Neural progenitor cell (in vitro differentiated cells): ENCODE measurements at regions not wholly inside any gene's neighbourhood (a gene's known extent, or its start where the extent isn't known, plus 50 kb on each side); places are given as distances from the start of the nearest gene placed in this dataset.

Experiments
- DNase-seq: peaks from one replicate; pipeline ENCODE4 v3.0.0-alpha.2; 2016; ENCODE audit warnings: low spot score
- H2AFZ ChIP-seq: fragments of 200-600 bp; sonication (generic); replicated peaks from 2 replicates; pipeline ENCODE4 v1.6.1; 2016; ENCODE audit warnings: antibody characterized with exemption
- H3F3A ChIP-seq: fragments of 200-600 bp; sonication (generic); 2 replicates; pipeline ENCODE4 v1.6.1; 2016; ENCODE audit warnings: antibody characterized with exemption, low read depth
- H3K27ac ChIP-seq: fragments of 200-600 bp; sonication (generic); 2 replicates; pipeline ENCODE4 v1.5.1; 2016; ENCODE audit warnings: mild to moderate bottlenecking
- H3K27me3 ChIP-seq: fragments of 200-600 bp; sonication (generic); 2 replicates; pipeline ENCODE4 v1.6.1; 2016; ENCODE audit warnings: mild to moderate bottlenecking, moderate library complexity
- H3K36me3 ChIP-seq: fragments of 200-600 bp; sonication (generic); 2 replicates; pipeline ENCODE4 v1.5.1; 2016
- H3K4me1 ChIP-seq: fragments of 200-600 bp; sonication (generic); 2 replicates; pipeline ENCODE4 v1.6.1; 2016; ENCODE audit warnings: mixed run types
- H3K4me2 ChIP-seq: fragments of 200-600 bp; sonication (generic); 2 replicates; pipeline ENCODE4 v1.6.1; 2016
- H3K4me3 ChIP-seq: fragments of 200-600 bp; sonication (generic); 2 replicates; pipeline ENCODE4 v1.5.1; 2016
- H3K79me2 ChIP-seq: fragments of 200-600 bp; sonication (generic); 2 replicates; pipeline ENCODE4 v1.6.1; 2016; ENCODE audit warnings: low read depth
- H3K9ac ChIP-seq: fragments of 200-600 bp; sonication (generic); 2 replicates; pipeline ENCODE4 v1.6.1; 2016
- H3K9me3 ChIP-seq: fragments of 200-600 bp; sonication (generic); 2 replicates; pipeline ENCODE4 v1.5.1; 2016; ENCODE audit warnings: low read depth
- H4K20me1 ChIP-seq: fragments of 200-600 bp; sonication (generic); 2 replicates; pipeline ENCODE4 v1.6.1; 2016; ENCODE audit warnings: low read depth
- H3K27ac Mint-ChIP-seq: 3 replicates; pipeline ENCODE4 v1.8.0; 2021; ENCODE audit warnings: mixed read lengths
- H3K27me3 Mint-ChIP-seq: 2 replicates; pipeline ENCODE4 v1.8.0; 2022; ENCODE audit warnings: low read depth, mild to moderate bottlenecking, inconsistent platforms, moderate library complexity, mixed read lengths; ENCODE audit not compliant: insufficient read depth
- H3K36me3 Mint-ChIP-seq: 3 replicates; pipeline ENCODE4 v1.8.0; 2021; ENCODE audit warnings: mixed read lengths
- H3K4me1 Mint-ChIP-seq: 3 replicates; pipeline ENCODE4 v1.8.0; 2021; ENCODE audit warnings: mixed read lengths
- H3K4me3 Mint-ChIP-seq: 3 replicates; pipeline ENCODE4 v1.8.0; 2021; ENCODE audit warnings: mild to moderate bottlenecking, moderate library complexity, mixed read lengths
- H3K9me3 Mint-ChIP-seq: 3 replicates; pipeline ENCODE4 v1.8.0; 2020; ENCODE audit warnings: mixed read lengths
- EZH2 ChIP-seq: fragments of 200-600 bp; sonication (generic); IDR thresholded peaks from 2 replicates; pipeline ENCODE4 v1.6.1; 2017; ENCODE audit warnings: antibody characterized with exemption, mild to moderate bottlenecking, moderate library complexity
- EZH2phosphoT487 ChIP-seq: fragments of 200-600 bp; sonication (generic); IDR thresholded peaks from 2 replicates; pipeline ENCODE4 v1.6.1; 2017; ENCODE audit warnings: antibody characterized with exemption
- TF ChIP-seq, protein P1 (sequence below): fragments of 200-600 bp; sonication (generic); IDR thresholded peaks from 2 replicates; pipeline ENCODE4 v1.5.1; 2017; ENCODE audit warnings: antibody characterized with exemption, mild to moderate bottlenecking

DNA sequence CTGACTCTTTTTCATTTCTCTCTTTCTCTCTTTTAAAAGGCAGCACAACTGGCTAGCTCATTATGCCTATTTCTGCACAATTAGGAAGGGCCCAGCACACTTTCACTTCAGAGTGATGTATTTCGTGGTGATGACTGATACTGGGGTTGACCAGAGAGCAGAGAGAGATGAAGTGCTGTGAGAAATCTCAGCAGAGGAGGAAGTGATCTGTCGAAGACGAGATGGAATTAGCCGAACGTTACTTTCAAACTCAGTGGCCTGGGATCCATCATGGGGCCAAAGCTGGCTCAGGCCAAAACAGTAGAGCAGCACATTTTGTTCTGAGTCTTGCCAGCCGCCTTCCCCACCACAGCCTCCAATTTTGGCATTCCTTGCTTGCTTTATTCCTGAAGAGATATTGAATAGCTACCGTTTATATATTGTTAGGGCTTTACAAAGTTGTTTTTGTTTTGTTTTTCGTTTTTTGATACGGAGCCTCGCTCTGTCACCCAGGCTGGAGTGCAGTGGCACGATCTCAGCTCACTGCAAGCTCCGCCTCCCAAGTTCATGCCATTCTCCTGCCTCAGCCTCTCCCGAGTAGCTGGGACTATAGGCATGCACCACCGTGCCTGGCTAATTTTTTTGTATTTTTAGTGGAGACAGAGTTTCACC is 213.2 kb upstream of the ECI2 start:
- peaks cover 8% of the 10 kb centered on the region for H3K4me1 Mint-ChIP-seq
- no peak overlapping the region for H3K4me2 ChIP-seq
- H3K9me3 Mint-ChIP-seq: peaks cover 2% of the 10 kb centered on the region
- TF ChIP-seq EZH2 (no peak), EZH2phosphoT487 (no peak)
- TF ChIP-seq, protein P1, sequence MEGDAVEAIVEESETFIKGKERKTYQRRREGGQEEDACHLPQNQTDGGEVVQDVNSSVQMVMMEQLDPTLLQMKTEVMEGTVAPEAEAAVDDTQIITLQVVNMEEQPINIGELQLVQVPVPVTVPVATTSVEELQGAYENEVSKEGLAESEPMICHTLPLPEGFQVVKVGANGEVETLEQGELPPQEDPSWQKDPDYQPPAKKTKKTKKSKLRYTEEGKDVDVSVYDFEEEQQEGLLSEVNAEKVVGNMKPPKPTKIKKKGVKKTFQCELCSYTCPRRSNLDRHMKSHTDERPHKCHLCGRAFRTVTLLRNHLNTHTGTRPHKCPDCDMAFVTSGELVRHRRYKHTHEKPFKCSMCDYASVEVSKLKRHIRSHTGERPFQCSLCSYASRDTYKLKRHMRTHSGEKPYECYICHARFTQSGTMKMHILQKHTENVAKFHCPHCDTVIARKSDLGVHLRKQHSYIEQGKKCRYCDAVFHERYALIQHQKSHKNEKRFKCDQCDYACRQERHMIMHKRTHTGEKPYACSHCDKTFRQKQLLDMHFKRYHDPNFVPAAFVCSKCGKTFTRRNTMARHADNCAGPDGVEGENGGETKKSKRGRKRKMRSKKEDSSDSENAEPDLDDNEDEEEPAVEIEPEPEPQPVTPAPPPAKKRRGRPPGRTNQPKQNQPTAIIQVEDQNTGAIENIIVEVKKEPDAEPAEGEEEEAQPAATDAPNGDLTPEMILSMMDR: no peak
- DNase-seq: no peak
- H3K9ac ChIP-seq: no peak overlapping the region
- H3K27me3 ChIP-seq: no peaks in the 10 kb centered on the region
- no peaks in the 10 kb centered on the region for H3K36me3 ChIP-seq
- H3K4me1 ChIP-seq: no peaks in the 10 kb centered on the region
- H4K20me1 ChIP-seq: no peaks in the 10 kb centered on the region
- no peaks in the 10 kb centered on the region for H3K36me3 Mint-ChIP-seq
- H3K27ac Mint-ChIP-seq: no peak overlapping the region
- no peak overlapping the region for H2AFZ ChIP-seq
- H3F3A ChIP-seq: no peaks in the 10 kb centered on the region
- H3K79me2 ChIP-seq: no peaks in the 10 kb centered on the region
- no peak overlapping the region for H3K27ac ChIP-seq
- peaks cover 16% of the 10 kb centered on the region for H3K27me3 Mint-ChIP-seq
- no peak overlapping the region for H3K4me3 Mint-ChIP-seq
- H3K9me3 ChIP-seq: no peaks in the 10 kb centered on the region
- H3K4me3 ChIP-seq: no peak overlapping the region

DNA sequence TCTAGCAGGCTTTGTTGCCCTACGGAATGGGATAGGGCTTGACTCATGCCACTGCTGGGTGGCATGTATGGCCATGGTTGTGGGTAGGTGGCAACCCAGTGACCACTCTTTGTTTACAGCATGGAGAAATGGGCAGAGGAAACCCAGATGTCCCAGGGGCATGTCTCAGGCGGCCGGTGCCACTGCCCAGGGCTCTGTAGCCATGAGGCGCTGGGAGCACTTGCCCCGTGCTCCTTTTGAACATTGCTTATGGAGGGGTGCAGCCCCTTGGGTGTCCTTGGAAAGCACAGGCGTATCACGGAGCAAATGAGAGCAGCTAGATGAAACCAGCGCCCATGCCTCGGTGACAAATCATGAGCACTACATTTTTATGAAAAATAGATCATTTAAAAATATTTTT is 212.5 kb upstream of the ECI2 start:
- Histone ChIP-seq H3K9ac (no peak overlapping the region), H3K36me3 (no peaks in the 10 kb centered on the region), H3K4me2 (no peak overlapping the region), H3F3A (no peaks in the 10 kb centered on the region), H3K27ac (no peak overlapping the region), H3K27me3 (no peaks in the 10 kb centered on the region), H3K9me3 (no peaks in the 10 kb centered on the region), H3K4me3 (no peak overlapping the region), H2AFZ (no peak overlapping the region), H4K20me1 (no peaks in the 10 kb centered on the region), H3K4me1 (no peaks in the 10 kb centered on the region), H3K79me2 (no peaks in the 10 kb centered on the region)
- Mint-ChIP-seq H3K27ac (no peak overlapping the region), H3K36me3 (no peaks in the 10 kb centered on the region), H3K4me1 (peaks cover 8% of the 10 kb centered on the region), H3K4me3 (no peak overlapping the region), H3K9me3 (peaks cover 2% of the 10 kb centered on the region), H3K27me3 (peaks cover 12% of the 10 kb centered on the region)
- TF ChIP-seq EZH2phosphoT487 (no peak), EZH2 (no peak)
- TF ChIP-seq, protein P1: no peak
- no peak for DNase-seq

DNA sequence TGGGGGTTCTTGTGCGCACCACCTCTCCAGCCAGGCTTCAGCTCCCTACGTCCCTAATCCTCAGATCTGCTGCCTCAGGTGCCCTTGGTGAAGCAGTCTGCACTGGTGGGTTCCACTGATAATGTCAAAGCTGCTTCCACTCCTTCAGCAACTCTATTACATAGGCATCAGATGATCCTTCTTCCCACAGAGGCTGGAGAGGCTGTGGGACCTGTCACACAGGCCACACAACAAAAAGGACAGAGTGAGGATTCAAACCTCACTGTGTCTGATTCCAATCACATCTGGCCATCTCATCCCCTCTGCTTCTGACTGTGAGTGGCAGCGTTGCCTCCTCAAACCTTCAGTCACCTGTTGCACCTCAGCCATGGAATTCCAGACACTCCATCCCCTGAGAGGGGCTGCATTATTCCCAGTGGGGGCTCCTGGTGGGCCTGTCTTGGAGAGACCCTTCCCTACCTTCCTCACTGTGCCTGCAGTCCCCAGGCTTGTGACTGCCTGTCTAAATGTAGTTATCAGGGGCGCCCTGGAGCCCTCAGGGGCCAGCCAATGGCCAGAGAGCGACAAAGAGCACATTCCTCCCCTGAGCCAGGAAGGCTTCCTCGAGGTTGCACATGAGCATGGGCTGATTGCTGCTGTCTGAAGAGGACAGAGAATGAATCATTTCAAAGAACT is 211.4 kb upstream of the ECI2 start:
- Mint-ChIP-seq H3K4me1 (peaks cover 2% of the 10 kb centered on the region), H3K36me3 (no peaks in the 10 kb centered on the region), H3K4me3 (no peak overlapping the region), H3K9me3 (no peaks in the 10 kb centered on the region), H3K27me3 (peaks cover 10% of the 10 kb centered on the region), H3K27ac (no peak overlapping the region)
- Histone ChIP-seq H3K27ac (no peak overlapping the region), H3F3A (no peaks in the 10 kb centered on the region), H3K9me3 (no peaks in the 10 kb centered on the region), H3K9ac (no peak overlapping the region), H4K20me1 (no peaks in the 10 kb centered on the region), H3K36me3 (no peaks in the 10 kb centered on the region), H3K4me2 (no peak overlapping the region), H3K79me2 (no peaks in the 10 kb centered on the region), H3K4me3 (no peak overlapping the region), H3K4me1 (no peaks in the 10 kb centered on the region), H2AFZ (no peak overlapping the region), H3K27me3 (no peaks in the 10 kb centered on the region)
- DNase-seq: no peak
- no peak for TF ChIP-seq EZH2
- TF ChIP-seq, protein P1: no peak
- no peak for TF ChIP-seq EZH2phosphoT487
